ENCODE measurements at regions not wholly inside any gene's neighbourhood (a gene's known extent, or its start where the extent isn't known, plus 50 kb on each side); places are given as distances from the start of the nearest gene placed in this dataset.
"Not testable (repeated sequence)": the region's sequence is repeated elsewhere in the genome, so short reads cannot be mapped to it uniquely, and the experiment has no call there.

DNA sequence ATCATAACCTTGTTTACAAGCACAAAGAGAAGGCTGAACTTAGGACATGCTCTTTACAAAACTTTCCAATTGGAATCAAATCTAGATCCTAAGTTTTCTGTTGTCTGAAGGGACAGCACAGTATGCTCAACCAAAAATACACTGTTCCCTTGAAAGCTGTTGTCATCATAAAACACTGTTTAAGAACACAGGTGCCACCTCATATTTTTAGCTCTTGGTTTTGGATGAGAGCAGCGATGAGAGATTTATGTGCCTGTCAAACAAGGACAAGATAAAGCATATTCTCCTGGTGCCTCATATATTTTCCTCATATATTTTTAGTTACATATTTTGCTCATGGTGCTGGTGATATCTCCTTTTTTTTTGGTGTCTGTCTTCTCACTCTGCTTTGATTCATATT is 788.4 kb downstream of the AACS start:
- ChIA-PET POLR2A (no interaction called here), CTCF (no interaction called here)
- Histone ChIP-seq H3K27me3 (ENCODE audit: control insufficient read depth, insufficient read depth, low read length) (no peaks in the 10 kb centered on the region), H3K4me3 (ENCODE audit: low read depth, low read length) (no peak overlapping the region), H3K36me3 (ENCODE audit: control insufficient read depth, insufficient read depth, low read length) (no peaks in the 10 kb centered on the region)
- DNase-seq (ENCODE audit: low read depth): no peak
- TF ChIP-seq, protein P1, sequence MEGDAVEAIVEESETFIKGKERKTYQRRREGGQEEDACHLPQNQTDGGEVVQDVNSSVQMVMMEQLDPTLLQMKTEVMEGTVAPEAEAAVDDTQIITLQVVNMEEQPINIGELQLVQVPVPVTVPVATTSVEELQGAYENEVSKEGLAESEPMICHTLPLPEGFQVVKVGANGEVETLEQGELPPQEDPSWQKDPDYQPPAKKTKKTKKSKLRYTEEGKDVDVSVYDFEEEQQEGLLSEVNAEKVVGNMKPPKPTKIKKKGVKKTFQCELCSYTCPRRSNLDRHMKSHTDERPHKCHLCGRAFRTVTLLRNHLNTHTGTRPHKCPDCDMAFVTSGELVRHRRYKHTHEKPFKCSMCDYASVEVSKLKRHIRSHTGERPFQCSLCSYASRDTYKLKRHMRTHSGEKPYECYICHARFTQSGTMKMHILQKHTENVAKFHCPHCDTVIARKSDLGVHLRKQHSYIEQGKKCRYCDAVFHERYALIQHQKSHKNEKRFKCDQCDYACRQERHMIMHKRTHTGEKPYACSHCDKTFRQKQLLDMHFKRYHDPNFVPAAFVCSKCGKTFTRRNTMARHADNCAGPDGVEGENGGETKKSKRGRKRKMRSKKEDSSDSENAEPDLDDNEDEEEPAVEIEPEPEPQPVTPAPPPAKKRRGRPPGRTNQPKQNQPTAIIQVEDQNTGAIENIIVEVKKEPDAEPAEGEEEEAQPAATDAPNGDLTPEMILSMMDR (IDR thresholded peaks at IDR 0.05; ENCODE audit: insufficient read depth, low read depth, low read length): no peak

DNA sequence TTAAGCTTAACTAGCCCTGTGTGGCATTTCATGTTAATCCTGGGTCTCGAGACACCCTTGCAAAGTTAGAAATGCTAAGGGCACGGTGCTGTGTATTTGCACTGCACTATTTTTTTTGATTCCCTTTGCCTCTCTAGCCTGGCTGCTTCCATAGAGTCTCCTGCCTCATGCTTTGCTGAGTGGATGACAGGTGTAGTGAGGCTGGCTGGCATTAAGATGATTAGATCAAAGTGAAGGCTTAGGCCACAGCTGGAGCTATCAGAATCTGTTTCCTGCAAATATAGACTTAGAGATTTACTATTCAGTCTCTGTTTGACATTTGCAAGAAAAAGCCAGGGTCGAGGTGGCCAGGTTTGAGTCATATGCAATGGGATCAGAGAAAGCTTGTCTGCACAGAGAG is 791.1 kb downstream of the AACS start:
- CTCF ChIA-PET: no interaction called here
- DNase-seq (ENCODE audit: low read depth): no peak

DNA sequence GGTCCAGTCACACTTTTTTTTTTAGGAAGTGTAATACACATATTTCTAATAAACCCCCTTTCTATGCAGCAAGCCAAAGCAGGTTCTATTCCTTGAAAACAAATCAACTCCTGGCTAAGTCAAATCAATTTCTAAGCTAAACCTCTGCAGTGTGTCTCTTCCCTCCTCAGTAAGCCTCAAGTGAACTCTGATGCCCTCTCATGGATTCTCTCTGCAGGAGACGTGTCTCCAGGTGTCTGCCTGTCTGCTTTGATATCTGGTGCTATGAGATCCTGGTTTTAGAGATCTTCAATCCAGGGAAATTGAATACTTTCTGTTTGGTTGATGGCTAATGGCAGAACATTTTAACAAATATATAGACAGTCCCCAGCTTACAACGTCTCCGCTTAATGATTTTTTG is 791.7 kb downstream of the AACS start:
- CTCF ChIA-PET: no interaction called here
- no peaks in the 10 kb centered on the region for H3K36me3 ChIP-seq (ENCODE audit: control insufficient read depth, insufficient read depth, low read length)
- H3K27me3 ChIP-seq (ENCODE audit: control insufficient read depth, insufficient read depth, low read length): no peaks in the 10 kb centered on the region
- POLR2A ChIA-PET: no interaction called here
- H3K4me3 ChIP-seq (ENCODE audit: low read depth, low read length): no peak overlapping the region
- no peak for DNase-seq (ENCODE audit: low read depth)
- TF ChIP-seq, protein P1 (IDR thresholded peaks at IDR 0.05; ENCODE audit: insufficient read depth, low read depth, low read length): no peak

More for the DNA sequence above, 791.1 kb downstream of the AACS start:
- no peak overlapping the region for H3K4me3 ChIP-seq (ENCODE audit: low read depth, low read length)
- TF ChIP-seq, protein P1 (IDR thresholded peaks at IDR 0.05; ENCODE audit: insufficient read depth, low read depth, low read length): no peak
- POLR2A ChIA-PET: no interaction called here
- H3K27me3 ChIP-seq (ENCODE audit: control insufficient read depth, insufficient read depth, low read length): no peaks in the 10 kb centered on the region
- H3K36me3 ChIP-seq (ENCODE audit: control insufficient read depth, insufficient read depth, low read length): no peaks in the 10 kb centered on the region

DNA sequence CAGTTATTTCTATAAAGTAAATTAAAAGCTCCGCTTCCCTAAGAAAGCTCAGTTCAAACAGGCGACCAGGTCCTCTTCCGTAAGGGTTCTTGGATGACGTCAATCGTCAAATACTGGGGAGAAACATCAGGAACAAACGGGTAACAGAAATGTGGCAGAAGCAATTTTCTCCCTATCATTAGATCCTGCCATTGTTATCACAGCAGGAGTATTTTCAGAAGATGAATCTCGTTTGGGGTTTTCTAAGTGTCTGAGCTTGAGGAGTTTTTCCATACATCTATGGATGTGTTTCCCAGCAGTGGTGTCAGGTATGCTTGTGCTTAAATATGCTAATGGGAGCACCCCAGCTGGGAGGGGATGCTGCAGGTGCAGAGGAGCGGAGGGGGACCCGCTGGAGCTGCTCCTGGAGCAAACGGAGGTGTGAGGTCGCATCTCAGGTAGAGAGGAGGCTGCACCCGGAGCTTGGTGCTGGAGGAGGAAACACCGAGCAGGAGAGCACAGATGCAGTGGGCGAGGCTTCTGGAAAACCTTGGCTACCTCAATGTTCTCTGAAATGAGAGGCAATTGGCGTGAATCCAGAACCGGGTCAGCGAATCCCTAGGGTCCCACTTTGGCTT is 795.5 kb downstream of the AACS start:
- ChIA-PET CTCF (no interaction called here), POLR2A (no interaction called here)

DNA sequence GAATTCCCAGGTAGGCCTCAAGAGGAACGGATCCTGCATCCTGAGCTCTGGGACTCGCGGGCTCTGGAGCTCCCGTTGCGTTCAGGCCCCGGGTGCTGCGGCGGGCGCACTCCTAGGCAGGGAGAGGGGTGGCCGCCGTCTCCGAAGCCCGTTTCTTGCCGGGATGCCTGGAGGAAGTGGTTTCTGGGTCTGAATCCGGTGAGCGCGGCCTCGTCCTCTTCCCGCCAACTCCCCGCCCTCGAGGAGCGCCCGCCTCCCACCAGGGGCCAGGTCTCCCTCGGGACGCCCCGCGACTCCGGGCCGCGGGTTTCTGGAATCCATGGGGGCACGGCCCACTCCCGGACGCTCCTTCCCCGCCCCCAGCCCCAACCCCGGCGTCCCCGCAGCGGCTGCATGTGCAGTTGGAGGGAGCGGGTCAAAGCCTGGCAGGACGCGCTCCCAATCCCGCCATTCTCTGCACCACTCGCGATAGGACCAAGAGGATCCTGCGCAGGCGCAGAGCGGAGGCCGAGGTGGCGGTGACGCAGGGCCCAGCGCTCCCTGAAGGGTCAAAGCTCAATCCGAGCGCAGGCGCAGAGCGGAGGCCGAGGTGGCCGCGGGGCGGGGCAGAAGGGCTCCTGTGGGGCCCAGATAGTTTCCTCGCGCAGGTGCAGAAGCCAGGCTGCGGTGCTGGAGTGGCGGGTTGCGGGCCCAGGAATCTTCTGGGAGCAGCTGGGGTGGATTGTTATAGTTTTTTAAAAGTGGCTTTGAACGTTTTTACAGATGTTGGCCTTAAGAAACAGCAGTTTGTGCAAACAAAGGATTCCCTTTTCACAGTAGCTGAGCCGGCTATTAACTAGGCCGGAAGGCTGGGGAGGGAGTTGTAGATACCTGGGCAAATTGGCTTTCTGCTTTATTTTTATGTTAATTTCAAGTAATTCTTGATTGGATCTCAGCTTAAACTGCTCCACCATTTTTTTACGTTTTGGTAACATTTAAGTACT is 796.4 kb downstream of the AACS start:
- Histone ChIP-seq H3K27me3 (ENCODE audit: control insufficient read depth, insufficient read depth, low read length) (no peaks in the 10 kb centered on the region), H3K36me3 (ENCODE audit: control insufficient read depth, insufficient read depth, low read length) (no peaks in the 10 kb centered on the region), H3K4me3 (ENCODE audit: low read depth, low read length) (no peak overlapping the region)
- no peak for DNase-seq (ENCODE audit: low read depth)
- CTCF ChIA-PET: interaction anchor here (0.6 kb wide), 1 partner anchor 370 kb away, joined by 3 read pairs; no protein-coding TSS in a partner anchor
- TF ChIP-seq, protein P1 (IDR thresholded peaks at IDR 0.05; ENCODE audit: insufficient read depth, low read depth, low read length): no peak
- POLR2A ChIA-PET: no interaction called here

More for the DNA sequence above, 795.5 kb downstream of the AACS start:
- H3K4me3 ChIP-seq (ENCODE audit: low read depth, low read length): no peak overlapping the region
- no peaks in the 10 kb centered on the region for H3K36me3 ChIP-seq (ENCODE audit: control insufficient read depth, insufficient read depth, low read length)
- TF ChIP-seq, protein P1 (IDR thresholded peaks at IDR 0.05; ENCODE audit: insufficient read depth, low read depth, low read length): no peak
- DNase-seq (ENCODE audit: low read depth): no peak
- no peaks in the 10 kb centered on the region for H3K27me3 ChIP-seq (ENCODE audit: control insufficient read depth, insufficient read depth, low read length)

DNA sequence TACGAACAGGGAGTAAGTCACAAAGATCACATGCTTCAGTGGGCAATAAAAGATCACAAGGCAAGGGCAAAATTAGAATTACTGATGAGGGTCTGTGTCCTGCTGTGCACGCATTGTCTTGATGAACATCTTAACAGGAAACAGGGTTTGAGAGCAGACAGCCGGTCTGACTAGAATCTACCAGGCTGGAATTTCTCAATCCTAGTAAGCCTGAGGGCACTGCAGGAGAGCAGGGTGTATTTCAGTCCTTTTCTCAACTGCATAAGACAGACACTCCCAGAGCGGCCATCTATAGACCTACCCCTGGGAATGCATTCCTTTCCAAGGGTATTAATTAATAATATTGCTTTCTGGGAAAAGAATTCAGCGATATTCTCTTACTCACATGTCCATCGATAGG is 800.0 kb downstream of the AACS start:
- POLR2A ChIA-PET; CTCF ChIA-PET; H3K36me3 ChIP-seq (ENCODE audit: control insufficient read depth, insufficient read depth, low read length): not testable (repeated sequence)

More for the DNA sequence above, 800.0 kb downstream of the AACS start:
- not testable (repeated sequence) for H3K27me3 ChIP-seq (ENCODE audit: control insufficient read depth, insufficient read depth, low read length); DNase-seq (ENCODE audit: low read depth); H3K4me3 ChIP-seq (ENCODE audit: low read depth, low read length)
